ENCODE measurements at regions not wholly inside any gene's neighbourhood (a gene's known extent, or its start where the extent isn't known, plus 50 kb on each side); places are given as distances from the start of the nearest gene placed in this dataset.
A peak's percentile ranks its signal among the peaks of the same experiment; 100 is the strongest.

GRCh38 chr2:72077702-72078169, 69.9 kb downstream of the CYP26B1 start (continued):
- TF ChIP-seq, protein P1, sequence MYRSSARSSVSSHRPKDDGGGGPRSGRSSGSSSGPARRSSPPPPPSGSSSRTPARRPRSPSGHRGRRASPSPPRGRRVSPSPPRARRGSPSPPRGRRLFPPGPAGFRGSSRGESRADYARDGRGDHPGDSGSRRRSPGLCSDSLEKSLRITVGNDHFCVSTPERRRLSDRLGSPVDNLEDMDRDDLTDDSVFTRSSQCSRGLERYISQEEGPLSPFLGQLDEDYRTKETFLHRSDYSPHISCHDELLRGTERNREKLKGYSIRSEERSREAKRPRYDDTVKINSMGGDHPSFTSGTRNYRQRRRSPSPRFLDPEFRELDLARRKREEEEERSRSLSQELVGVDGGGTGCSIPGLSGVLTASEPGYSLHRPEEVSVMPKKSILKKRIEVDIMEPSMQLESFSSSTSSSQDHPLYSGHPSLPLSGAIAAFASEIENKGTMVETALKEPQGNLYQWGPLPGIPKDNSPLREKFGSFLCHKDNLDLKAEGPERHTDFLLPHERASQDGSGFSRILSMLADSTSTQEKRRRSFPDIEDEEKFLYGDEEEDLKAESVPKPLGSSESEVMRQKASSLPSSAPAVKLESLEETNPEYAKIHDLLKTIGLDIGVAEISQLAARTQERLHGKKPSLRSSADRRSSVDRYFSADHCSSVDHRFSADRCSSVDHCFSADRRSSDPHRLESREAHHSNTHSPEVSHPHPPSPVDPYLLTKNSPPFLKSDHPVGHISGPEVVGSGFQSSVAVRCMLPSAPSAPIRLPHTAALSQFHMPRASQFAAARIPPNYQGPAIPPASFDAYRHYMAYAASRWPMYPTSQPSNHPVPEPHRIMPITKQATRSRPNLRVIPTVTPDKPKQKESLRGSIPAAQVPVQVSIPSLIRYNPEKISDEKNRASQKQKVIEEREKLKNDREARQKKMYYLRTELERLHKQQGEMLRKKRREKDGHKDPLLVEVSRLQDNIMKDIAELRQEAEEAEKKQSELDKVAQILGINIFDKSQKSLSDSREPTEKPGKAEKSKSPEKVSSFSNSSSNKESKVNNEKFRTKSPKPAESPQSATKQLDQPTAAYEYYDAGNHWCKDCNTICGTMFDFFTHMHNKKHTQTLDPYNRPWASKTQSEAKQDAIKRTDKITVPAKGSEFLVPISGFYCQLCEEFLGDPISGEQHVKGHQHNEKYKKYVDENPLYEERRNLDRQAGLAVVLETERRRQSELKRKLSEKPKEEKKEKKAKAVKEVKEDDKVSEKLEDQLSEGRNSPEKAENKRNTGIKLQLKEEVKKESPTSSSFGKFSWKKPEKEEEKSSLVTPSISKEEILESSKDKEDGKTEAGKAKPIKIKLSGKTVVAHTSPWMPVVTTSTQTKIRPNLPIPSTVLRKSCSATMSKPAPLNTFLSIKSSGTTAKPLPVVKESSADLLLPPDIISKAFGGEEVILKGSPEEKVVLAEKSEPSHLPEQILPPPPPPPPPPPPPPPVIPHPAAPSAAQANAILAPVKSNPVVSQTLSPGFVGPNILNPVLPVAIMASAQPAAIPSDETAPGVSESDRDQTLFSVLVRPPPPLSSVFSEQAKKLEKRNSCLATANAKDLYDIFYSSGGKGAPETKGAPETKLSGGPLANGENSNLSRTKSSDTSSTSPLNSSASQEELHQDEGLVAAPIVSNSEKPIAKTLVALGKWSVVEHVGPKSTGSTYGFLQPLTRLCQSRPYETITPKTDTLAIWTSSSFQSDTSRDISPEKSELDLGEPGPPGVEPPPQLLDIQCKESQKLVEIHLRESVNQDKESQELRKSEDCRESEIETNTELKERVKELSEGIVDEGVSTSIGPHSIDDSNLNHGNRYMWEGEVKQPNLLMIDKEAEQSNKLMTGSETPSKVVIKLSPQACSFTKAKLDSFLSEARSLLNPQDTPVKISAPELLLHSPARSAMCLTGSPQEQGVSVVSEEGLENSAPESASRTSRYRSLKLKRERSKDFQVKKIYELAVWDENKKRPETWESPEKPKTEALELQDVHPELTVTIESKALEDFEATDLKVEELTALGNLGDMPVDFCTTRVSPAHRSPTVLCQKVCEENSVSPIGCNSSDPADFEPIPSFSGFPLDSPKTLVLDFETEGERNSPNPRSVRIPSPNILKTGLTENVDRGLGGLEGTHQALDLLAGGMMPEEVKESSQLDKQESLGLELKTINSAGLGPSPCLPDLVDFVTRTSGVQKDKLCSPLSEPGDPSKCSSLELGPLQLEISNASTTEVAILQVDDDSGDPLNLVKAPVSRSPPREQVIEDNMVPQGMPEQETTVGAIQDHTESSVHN (CRISPR knock-in tag; IDR thresholded peaks at IDR 0.05), result no peak
- TF ChIP-seq HOXA5 (CRISPR knock-in tag; IDR thresholded peaks at IDR 0.05), result peak; percentile 91
- peak; percentile 78; the same call in 1 of the 2 replicates for TF ChIP-seq KDM3A (CRISPR knock-in tag; IDR thresholded peaks at IDR 0.05; ENCODE audit: low read depth)
- TF ChIP-seq MIER2 (CRISPR knock-in tag; IDR thresholded peaks at IDR 0.05), result peak; percentile 70; the same call in 1 of the 2 replicates
- TF ChIP-seq ZNF331 (CRISPR knock-in tag; IDR thresholded peaks at IDR 0.05), result peak; percentile 93; the same call in 1 of the 2 replicates
- TF ChIP-seq HDAC1 (CRISPR knock-in tag; IDR thresholded peaks at IDR 0.05), result peak; percentile 96
- TF ChIP-seq SNAI1 (CRISPR knock-in tag; IDR thresholded peaks at IDR 0.05; ENCODE audit: borderline replicate concordance), result no peak
- TF ChIP-seq DNMT3B (CRISPR knock-in tag; conservative IDR thresholded peaks at IDR 0.05), result peak; percentile 29; the same call in 1 of the 2 replicates
- TF ChIP-seq, protein P2, sequence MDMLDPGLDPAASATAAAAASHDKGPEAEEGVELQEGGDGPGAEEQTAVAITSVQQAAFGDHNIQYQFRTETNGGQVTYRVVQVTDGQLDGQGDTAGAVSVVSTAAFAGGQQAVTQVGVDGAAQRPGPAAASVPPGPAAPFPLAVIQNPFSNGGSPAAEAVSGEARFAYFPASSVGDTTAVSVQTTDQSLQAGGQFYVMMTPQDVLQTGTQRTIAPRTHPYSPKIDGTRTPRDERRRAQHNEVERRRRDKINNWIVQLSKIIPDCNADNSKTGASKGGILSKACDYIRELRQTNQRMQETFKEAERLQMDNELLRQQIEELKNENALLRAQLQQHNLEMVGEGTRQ (IDR thresholded peaks at IDR 0.05; ENCODE audit: low read depth, low read length), result no peak
- TF ChIP-seq, protein P2 (CRISPR knock-in tag; IDR thresholded peaks at IDR 0.05; ENCODE audit: borderline replicate concordance), result no peak
- TF ChIP-seq, protein P3, sequence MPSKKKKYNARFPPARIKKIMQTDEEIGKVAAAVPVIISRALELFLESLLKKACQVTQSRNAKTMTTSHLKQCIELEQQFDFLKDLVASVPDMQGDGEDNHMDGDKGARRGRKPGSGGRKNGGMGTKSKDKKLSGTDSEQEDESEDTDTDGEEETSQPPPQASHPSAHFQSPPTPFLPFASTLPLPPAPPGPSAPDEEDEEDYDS (CRISPR knock-in tag; IDR thresholded peaks at IDR 0.05), result peak; percentile 49; the same call in 1 of the 2 replicates
- TF ChIP-seq, protein P4, sequence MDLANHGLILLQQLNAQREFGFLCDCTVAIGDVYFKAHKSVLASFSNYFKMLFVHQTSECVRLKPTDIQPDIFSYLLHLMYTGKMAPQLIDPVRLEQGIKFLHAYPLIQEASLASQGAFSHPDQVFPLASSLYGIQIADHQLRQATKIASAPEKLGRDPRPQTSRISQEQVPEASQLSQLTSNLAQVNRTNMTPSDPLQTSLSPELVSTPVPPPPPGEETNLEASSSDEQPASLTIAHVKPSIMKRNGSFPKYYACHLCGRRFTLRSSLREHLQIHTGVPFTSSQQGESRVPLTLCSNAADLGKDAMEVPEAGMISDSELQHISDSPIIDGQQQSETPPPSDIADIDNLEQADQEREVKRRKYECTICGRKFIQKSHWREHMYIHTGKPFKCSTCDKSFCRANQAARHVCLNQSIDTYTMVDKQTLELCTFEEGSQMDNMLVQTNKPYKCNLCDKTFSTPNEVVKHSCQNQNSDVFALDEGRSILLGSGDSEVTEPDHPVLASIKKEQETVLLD (CRISPR knock-in tag; IDR thresholded peaks at IDR 0.05; ENCODE audit: low read depth), result no peak; the same call in 1 of the 2 replicates
- TF ChIP-seq, protein P5, sequence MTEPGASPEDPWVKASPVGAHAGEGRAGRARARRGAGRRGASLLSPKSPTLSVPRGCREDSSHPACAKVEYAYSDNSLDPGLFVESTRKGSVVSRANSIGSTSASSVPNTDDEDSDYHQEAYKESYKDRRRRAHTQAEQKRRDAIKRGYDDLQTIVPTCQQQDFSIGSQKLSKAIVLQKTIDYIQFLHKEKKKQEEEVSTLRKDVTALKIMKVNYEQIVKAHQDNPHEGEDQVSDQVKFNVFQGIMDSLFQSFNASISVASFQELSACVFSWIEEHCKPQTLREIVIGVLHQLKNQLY (CRISPR knock-in tag; IDR thresholded peaks at IDR 0.05), result peak; percentile 95
- 0 out of 2 replicates have a peak, but pooled peaks have one; percentile 25 for TF ChIP-seq ZSCAN20 (CRISPR knock-in tag; IDR thresholded peaks at IDR 0.05; ENCODE audit: borderline replicate concordance)
- peak; percentile 59; the same call in 1 of the 2 replicates for TF ChIP-seq ZFP1 (CRISPR knock-in tag; IDR thresholded peaks at IDR 0.05)
- peak; percentile 96 for TF ChIP-seq NFIC (IDR thresholded peaks at IDR 0.05; ENCODE audit: low read length)
- peak; percentile 99 for TF ChIP-seq SOX5 (CRISPR knock-in tag; IDR thresholded peaks at IDR 0.05; ENCODE audit: borderline replicate concordance)
- TF ChIP-seq ZNF790 (CRISPR knock-in tag; IDR thresholded peaks at IDR 0.05; ENCODE audit: borderline replicate concordance), result no peak

All from HepG2 (cell line).